GM21360 (cell line): ENCODE measurements at regions not wholly inside any gene's neighbourhood (a gene's known extent, or its start where the extent isn't known, plus 50 kb on each side); places are given as distances from the start of the nearest gene placed in this dataset.

ENCODE experiments used
- ATAC-seq: cut with Tn5 transposase; IDR thresholded peaks from one replicate; pipeline ENCODE4 v1.9.1; 2021; ENCODE audit warnings: mild to moderate bottlenecking, moderate library complexity; ENCODE audit not compliant: unreplicated experiment

DNA sequence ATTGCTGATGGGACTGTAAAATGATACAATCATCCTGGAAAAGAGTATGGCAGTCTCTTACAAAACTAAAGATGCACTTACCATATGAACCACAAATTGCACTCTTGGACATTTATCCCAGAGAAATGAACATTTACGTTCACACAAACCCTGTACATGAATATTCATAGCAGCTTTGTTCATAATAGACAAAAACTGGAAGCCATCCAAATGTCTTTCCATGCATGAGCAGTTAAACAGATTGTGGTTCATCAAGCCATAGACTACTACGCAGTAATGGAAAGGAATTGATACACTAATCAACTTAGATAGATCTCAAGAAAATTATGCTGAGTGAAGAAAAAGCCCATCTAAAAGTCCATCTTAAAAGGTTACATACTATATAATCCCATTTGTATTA is 156.1 kb upstream of the SLC39A10 start:
- no peak for ATAC-seq

DNA sequence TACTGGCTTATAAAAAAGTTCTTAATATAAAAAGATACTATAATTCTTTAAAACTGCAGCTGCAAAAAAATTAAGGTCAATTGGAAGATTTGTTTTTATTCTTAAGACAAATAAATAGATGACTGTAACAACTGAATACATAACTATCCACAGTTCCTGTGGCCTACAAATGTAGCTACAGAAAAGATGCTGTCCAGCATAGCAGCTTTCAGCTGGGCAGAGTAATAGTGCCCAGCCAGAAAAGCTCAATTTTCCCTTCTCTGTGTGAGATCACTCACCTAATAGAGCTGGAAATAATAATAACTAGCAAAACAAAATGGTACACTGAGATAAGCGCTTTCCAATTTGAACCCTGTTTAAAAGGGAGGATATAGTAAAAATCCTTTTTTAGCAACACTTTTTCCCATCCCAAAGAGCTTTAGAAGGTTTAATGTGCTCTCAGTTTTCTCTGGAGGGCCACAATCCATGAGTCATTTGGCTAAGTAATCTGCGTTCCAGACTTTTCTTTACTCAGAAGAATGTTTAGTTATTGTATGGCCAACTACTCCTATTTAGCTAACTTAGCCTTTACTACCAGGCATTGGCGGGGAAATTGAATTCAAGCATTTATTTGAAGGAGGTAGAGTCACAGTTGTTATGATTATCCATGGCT is 158.1 kb upstream of the SLC39A10 start:
- no peak for ATAC-seq

DNA sequence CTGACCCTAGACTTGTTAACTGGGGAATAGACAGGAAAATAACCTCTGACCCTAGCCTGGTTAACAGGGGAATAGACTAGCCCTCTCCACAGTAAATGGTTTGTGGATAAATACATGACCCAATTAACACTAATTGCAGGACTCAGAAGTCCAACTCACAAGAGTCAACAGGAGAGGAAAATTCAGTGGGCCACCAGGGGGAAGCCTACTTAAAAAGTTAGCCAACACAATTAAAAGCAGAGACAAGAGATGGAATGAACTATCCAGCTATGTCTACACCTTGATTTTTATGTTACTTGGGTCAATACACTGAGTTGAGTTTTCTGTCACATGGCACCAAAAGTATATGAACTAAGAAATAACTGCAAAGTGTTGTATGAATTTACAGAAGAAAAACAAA is 158.8 kb upstream of the SLC39A10 start:
- ATAC-seq: peak; percentile 58

DNA sequence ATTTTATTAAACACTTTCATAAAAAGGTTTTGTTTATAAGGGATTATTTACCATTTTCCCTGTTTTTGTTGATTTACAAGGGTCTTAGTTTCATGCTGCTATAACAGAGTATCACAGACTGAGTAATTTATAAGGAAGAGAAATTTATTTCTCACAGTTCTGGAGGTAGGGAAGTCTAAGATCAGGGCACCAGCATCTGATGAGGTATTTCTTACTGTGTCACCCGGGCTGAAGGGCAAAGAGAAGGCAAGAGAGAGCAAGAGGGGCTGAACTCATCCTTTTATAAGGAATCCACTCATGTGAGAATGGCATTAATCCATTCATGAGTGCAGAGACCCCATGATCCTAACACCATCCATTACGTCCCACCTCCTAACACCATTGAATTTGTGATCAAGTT is 160.0 kb upstream of the SLC39A10 start:
- ATAC-seq: no peak

DNA sequence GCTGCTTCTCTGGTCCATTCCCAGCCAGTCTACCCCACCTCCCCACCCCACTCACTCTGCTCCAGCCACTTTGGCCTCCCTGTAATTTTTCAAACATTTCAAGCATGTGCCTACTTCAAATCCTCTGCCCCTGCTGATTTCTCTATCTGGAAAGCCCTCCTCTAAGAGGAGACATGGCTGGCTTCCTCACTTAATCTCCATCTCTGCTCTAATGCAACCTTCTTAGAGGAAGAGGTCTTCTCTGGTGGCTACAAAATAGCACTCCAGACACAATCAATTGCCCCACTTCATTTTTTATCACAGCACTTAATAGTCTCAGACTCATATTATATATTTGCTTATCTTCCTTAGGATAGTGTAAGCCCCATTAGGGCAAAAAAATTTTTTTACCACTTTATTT is 161.1 kb upstream of the SLC39A10 start:
- ATAC-seq: no peak

DNA sequence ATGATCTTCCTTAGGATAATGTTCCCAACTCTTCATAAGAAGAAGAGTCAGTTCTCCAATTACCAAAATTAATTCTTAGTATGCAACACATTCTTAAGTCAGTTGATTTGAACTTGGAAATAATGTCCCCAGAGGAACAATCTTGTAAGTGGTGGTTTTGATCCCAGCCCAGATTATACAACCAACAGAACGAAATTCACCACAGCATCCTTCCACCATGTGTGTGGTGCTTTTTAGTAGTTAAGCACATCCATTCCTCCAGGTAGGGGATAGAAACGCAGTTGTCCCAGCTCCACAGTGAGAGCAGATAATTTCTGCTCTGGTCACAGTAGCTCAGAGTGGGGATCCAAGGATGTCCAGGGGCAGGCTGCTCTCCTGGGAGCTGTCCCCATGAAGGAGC is 161.7 kb upstream of the SLC39A10 start:
- ATAC-seq: no peak

DNA sequence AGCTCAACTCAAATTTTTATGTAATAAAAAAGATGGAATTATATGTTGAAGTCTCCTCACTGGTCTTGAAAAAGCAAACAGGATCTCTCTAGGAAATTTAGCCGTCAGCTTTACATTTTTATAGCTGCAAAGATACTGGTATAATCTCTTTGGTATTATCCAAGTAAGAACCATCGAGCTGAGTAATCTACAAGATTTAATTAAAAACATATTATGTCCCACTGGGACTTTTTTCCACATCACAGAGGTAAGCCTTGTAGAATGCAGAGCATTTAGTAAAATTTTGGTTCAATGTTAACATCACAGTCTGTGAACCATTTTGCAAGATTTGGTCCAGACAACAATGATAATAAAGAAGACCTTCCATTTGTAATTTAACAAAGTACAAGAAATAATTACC is 162.6 kb upstream of the SLC39A10 start:
- no peak for ATAC-seq

DNA sequence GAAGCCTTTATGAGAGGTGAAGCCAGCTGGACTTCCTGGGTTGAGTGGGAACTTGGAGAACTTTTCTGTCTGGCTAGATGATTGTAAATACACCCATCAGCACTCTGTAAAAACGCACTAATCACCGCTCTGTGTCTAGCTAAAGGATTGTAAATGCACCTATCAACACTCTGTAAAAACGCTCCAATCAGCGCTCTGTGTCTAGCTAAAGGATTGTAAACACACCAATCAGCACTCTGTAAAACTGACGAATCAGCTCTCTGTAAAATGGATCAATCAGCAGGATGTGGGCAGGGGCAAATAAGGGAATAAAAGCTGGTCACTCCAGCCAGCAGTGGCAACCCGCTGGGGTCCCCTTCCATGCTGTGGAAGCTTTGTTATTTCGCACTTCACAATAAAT is 163.6 kb upstream of the SLC39A10 start:
- no peak for ATAC-seq

DNA sequence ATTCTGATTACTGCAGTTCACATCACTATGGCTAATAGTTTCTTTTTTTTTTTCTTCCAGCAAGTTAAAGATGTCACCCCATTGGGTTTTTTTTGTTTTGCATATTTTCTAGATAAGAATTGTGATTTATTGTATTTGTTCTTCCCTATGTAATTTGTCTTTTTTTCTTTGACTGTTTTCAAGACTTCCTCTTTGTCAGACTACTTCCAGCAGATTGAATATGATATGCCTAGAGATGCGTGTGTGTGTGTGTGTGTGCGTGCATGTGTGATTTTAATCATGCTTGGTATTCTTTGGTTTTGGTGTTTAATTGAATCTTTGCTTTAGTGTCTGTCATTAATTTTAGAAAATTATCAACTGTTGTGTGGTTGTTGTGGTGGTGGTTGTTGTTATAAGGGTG is 166.7 kb upstream of the SLC39A10 start:
- no peak for ATAC-seq

DNA sequence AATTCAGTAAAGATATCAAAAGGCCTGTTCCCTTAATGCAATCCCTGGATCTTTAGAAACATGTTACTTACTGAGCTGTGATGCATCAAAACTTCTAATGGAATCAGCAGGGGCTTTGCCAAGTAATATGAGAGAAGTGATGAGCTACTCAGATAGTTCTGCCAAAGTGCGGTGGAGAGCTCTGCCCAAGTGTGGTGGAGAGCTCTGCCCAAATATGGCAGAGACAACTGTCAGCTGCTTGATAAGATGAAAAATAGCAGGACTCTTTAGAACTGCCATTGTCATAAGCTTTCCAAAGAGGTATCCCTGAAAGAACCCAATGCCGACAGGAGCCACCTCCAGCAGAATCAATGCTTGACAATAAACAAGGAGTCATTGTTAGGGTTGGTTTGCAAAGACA is 167.9 kb upstream of the SLC39A10 start:
- ATAC-seq: no peak

DNA sequence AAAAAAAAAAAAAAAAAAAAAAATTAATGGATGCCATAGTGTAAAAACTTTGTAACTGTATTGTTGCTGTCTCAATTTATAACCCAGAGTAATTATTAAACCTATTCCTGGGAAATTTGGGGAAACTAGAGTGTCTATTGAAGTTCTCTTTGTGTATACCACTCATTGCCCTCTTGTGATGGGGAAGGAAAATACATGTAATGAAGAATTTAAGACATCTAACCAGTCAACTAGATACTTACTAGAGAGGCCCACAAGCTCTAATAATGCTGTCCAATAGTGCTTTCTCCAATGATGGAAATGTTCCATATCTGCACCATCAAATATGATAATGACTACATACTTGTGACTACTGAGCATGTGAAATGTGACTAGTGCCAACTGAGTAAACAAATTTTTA is 168.5 kb upstream of the SLC39A10 start:
- no peak for ATAC-seq

DNA sequence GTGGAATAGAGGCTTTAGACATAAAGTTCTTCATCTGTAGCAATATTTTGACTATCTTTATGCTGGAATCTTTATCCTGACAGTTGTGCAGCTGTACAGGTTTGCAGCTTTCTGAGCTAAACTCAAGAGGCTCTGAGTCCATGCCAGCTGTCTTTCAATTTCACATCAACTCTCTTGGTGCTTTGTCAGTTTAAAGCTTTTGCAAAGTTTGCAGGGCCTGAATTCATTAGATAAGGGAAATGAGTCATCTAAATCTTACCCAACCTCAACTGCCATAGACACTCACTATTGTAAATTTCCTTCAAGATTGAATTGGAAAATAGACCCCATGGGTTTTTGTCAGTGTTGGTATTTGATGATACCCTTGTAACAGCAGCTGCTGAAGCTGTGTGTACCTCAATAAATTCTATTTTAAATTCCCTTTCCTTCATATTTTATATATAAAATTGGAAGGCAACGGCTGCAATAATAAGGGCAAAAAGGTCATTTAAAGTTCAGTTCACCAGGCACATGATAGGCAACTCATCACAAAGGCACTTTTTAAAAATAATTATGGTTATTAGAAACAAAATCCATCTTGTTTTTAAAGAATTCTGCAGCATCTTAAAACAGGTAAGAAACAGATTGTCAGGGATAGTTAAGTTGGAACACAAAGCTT is 169.9 kb upstream of the SLC39A10 start:
- ATAC-seq: peak; percentile 94

DNA sequence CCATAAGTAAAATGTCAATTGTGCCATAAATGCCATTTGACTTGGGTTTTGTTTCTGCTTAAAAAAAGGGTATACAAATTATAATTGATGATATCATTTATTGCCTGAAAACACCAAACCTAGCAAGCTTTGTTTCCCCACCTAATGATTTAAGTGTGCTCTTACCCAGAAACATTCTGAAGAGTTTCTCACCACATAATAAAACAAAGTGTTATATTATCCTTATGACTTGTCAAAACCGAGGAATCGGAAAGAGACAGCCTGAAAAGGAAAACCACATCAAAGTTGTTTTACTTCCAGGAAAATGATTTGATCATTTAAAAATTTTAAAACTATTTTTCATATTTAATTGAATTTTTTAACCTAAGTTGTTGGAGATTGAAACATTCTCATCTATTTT is 170.5 kb upstream of the SLC39A10 start:
- ATAC-seq: no peak

DNA sequence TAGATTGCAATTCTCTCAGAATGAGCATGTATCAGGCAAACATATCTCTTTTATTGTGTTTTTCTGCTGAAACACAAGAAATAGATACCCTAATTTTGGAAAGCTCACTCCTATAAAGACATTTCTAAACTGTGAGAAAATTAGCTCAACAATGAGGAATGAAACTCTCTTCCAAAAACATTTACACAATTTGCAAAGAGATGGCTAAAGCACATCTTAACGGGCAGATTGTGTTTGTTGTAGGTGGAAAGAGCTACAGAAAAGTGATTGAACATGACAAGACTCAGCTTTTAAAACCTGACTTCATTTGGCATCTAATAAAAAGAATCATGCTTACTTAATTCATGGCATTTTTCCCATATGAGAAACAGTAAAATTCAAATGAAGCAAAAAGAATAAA is 175.0 kb upstream of the SLC39A10 start:
- ATAC-seq: no peak

DNA sequence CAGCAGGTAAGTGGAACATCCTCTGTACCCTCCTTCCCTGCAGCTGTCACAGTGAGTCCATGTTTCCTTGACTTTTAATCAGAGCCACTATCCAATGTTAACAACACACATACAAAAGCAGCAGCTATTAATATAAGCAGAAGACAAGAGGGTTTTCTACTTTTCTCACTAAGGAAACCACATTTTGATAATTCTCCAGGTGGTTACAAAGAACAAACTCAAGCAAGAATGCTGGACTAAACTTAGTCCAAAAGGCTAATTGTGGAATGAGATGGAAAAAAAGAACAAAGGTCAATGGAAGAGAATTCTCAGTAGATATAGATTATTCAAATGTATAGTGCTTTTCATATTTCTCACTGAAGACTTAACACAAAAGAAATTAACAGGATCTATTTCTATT is 176.9 kb upstream of the SLC39A10 start:
- ATAC-seq: no peak

DNA sequence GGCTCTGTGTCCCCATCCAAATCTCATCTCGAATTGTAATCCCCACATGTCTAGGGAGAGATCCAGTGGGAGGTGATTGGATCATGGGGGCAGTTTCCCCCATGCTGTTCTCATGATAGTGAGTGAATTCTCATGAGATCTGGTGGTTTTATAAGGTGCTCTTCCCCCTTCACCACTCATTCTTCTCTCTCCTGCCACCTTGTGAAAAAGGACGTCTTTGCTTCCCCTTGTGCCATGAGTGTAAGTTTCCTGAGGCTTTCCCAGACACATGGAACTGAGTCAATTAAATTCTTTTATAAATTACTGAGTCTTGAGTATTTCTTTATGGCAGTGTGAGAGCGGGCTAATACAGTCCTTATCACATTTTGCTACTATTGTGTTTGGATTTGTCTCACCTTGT is 177.6 kb upstream of the SLC39A10 start:
- ATAC-seq: no peak

DNA sequence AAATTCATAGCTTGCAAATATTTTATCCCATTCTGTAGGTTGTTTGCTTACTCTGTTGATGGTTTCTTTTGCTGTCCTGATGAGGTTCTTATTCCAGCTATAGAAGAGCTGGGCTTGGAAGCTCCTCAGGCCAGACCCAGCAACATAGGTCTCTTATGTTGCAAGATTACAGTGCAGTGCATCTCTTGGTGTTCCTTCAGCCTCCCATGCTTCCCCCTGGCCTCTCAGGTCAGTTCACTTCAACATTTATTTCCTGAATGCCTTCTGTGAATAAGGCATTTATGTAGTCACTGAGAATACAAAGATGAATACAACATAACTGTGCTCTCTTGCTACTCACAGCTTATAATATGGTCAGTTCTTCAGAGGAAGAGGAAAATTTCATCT is 179.0 kb upstream of the SLC39A10 start:
- ATAC-seq: no peak

DNA sequence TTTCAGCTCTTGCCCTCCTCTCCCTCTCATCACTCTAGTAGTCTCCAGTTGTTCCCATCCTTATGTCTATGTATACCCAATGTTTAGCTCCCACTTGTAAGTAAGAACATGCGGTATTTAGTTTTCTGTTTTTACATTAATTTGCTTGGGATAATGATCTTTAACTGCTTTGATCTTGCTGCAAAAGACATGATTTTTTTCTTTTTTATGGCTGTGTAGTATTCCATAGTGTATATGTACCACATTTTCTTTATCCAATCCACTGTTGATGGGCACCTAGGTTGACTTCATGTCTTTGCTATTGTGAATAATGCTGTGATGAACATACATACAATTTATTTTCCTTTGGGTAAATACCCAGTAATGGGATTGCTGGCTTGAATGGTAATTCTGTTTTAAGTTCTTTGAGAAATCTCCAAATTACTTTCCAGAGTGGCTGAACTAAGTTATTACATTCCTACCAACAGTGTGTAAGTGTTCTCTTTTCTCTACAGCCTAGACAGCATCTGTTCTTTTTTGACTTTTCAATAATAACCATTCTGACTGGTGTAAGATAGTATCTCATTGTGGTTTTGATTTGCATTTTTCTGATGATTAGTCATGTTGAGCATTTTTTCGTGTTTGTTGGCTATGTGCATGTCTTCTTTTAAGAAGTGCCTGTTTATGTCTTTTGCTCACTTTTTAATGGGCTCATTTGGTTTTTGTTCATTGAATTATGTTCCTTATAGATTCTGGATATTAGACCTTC is 179.6 kb upstream of the SLC39A10 start:
- ATAC-seq: no peak

DNA sequence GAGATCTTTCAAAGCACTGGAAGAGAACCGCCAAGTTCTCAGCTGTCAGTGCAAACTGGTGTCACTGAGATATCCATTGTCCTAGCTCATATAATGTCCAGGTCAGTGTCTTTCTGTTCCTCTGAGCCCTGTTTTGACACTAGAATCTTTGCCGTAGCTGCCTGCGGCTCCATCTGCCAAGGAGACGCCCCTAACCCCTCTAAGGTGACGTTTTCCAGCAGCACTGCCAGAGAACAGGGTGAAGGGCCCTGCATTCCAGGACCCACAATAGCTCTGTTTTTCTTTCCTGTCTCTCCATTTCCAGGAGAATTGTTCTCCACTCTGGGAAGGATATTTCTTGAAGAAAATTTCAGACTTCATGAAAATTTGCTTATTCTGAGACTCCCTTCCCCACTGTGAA is 181.7 kb upstream of the SLC39A10 start:
- no peak for ATAC-seq

DNA sequence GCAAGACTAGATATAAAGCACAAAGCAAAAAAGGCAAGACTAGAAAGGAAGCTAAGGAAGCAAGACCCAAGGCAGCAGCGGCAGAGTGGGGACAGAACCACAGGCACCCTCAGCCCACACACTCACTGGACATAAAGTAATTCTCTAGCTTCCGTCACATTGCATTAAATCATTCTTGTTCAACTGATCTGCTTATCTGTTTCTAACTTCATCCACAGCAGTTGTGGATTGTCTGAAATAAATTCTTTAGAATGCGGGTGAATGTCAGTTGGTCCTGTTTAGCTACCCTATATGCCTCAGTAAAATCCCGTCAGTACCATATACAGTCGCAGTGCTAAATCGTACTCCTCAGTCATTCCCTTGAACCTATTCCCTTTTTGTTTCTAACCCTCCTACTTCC is 183.2 kb upstream of the SLC39A10 start:
- no peak for ATAC-seq

DNA sequence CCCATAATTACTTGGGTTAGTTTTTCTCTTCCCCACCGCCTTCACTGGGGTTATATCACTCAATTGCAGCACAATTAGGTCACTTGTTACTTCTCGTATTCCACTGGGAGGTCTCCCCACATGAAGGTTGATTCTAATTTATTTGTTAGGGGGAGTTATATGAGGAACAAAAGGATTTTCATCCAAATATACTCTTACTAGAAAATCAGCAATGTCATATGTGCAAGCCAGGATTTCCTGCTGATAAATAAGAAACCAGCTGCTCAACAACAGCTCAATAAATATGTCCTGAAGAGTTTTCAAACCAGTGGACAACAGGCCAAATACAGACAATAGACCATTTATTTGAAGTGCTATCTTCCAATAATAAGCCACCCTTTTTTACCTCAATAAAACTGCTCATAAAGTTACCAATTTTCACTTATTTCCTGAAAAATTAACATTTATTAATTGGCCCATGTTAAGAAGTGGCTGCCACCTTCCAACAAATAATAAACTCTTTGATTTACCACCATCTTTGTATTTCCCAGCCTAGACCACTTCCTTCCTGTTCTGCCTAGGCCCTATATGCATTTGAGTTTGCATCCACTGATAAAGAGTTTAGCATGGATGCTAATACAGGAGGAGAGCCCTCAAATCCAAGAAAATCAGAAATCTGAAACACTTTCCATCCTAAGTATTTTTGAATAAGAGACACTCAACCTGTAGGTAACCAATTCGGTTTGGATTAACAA is 184.4 kb upstream of the SLC39A10 start:
- no peak for ATAC-seq

DNA sequence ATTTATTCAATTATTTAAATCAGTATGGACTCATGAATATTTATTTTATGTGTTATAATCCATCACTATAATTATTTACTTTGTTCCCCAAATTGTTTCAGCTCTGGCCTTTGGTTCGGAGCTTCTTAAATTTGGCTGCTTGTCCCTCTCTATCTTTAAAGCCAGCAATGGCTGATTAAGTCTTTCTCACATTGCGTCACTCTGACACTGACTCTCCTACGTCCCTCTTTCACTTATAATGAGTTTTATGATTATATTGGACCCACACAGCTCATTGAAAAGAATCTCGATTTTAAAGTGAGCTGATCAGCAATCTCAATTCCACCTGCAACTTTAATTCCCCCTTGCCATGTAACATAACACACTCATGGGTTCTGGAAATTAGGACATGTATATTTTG is 185.2 kb upstream of the SLC39A10 start:
- no peak for ATAC-seq
